Ishikawa (cell line): ENCODE measurements at regions not wholly inside any gene's neighbourhood (a gene's known extent, or its start where the extent isn't known, plus 50 kb on each side); places are given as distances from the start of the nearest gene placed in this dataset.

Experiments
- TAF1 ChIP-seq: IDR thresholded peaks from 2 replicates; pipeline ENCODE4 v1.6.1; 2012; ENCODE audit warnings: low read depth, mild to moderate bottlenecking
- TEAD4 ChIP-seq: IDR thresholded peaks from 2 replicates; pipeline ENCODE4 v1.6.1; 2012
- TF ChIP-seq, protein P1 (sequence below): IDR thresholded peaks from 2 replicates; pipeline ENCODE4 v1.6.1; 2012; ENCODE audit warnings: low read depth, mild to moderate bottlenecking
- TF ChIP-seq, protein P2 (sequence below): IDR thresholded peaks from 2 replicates; pipeline ENCODE4 v1.6.1; 2012

DNA sequence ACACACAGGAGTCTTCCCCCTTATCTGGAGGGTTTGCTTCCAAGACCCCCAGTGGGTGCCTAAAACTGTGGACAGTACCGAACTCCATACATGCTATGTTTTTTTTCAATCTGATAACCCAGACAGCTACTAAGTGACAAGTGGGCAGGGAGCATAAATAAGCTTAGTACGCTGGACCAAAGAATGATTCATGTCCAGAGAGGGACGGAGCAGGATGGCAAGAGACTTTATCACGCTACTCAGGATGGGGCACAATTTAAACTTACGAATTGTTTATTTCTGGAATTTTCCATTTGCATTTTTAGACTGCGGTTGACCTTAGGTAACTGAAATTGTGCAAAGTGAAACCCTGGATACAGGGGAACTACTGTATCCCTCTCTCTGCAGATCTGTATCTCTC, 410.0 kb upstream of the MKI67 start:
- TF ChIP-seq, protein P1, sequence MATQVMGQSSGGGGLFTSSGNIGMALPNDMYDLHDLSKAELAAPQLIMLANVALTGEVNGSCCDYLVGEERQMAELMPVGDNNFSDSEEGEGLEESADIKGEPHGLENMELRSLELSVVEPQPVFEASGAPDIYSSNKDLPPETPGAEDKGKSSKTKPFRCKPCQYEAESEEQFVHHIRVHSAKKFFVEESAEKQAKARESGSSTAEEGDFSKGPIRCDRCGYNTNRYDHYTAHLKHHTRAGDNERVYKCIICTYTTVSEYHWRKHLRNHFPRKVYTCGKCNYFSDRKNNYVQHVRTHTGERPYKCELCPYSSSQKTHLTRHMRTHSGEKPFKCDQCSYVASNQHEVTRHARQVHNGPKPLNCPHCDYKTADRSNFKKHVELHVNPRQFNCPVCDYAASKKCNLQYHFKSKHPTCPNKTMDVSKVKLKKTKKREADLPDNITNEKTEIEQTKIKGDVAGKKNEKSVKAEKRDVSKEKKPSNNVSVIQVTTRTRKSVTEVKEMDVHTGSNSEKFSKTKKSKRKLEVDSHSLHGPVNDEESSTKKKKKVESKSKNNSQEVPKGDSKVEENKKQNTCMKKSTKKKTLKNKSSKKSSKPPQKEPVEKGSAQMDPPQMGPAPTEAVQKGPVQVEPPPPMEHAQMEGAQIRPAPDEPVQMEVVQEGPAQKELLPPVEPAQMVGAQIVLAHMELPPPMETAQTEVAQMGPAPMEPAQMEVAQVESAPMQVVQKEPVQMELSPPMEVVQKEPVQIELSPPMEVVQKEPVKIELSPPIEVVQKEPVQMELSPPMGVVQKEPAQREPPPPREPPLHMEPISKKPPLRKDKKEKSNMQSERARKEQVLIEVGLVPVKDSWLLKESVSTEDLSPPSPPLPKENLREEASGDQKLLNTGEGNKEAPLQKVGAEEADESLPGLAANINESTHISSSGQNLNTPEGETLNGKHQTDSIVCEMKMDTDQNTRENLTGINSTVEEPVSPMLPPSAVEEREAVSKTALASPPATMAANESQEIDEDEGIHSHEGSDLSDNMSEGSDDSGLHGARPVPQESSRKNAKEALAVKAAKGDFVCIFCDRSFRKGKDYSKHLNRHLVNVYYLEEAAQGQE, result no peak
- TF ChIP-seq, protein P2, sequence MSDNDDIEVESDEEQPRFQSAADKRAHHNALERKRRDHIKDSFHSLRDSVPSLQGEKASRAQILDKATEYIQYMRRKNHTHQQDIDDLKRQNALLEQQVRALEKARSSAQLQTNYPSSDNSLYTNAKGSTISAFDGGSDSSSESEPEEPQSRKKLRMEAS, result no peak
- TF ChIP-seq TAF1, result no peak
- no peak for TF ChIP-seq TEAD4
